Stimulated activated CD4-positive, alpha-beta T cell treated with anti-CD3 and anti-CD28 coated beads, Interleukin-4, amount 100 ng/mL, for 24 hours (primary cell): ENCODE measurements at regions not wholly inside any gene's neighbourhood (a gene's known extent, or its start where the extent isn't known, plus 50 kb on each side); places are given as distances from the start of the nearest gene placed in this dataset.

ENCODE experiments used
- DNase-seq: peaks from one replicate; pipeline ENCODE4 v3.0.0-alpha.2; 2020

- DNase-seq = no peak
These were observed 1345.6 kb downstream of the PCDH18 start for GRCh38 chr4:136186650-136187049.

GRCh38 chr4:136183513-136183912 lies 1348.8 kb downstream of the PCDH18 start:
- DNase-seq = no peak

GRCh38 chr4:136156947-136157346 lies 1375.3 kb downstream of the PCDH18 start:
- no peak for DNase-seq

- DNase-seq = no peak
These were observed 1382.2 kb downstream of the PCDH18 start for GRCh38 chr4:136150046-136150445.

- DNase-seq = no peak
These were observed 1395.7 kb downstream of the PCDH18 start for GRCh38 chr4:136136601-136137000.

- no peak for DNase-seq
These were observed 1408.0 kb downstream of the PCDH18 start for GRCh38 chr4:136124251-136124745.

GRCh38 chr4:136121426-136121825 lies 1410.9 kb downstream of the PCDH18 start:
- DNase-seq = no peak

- DNase-seq = no peak
These were observed 1418.4 kb downstream of the PCDH18 start for GRCh38 chr4:136113921-136114320.

- DNase-seq = no peak
These were observed 1420.2 kb downstream of the PCDH18 start for GRCh38 chr4:136112116-136112515.

GRCh38 chr4:136106753-136107152 lies 1425.5 kb downstream of the PCDH18 start:
- DNase-seq = no peak

DNA sequence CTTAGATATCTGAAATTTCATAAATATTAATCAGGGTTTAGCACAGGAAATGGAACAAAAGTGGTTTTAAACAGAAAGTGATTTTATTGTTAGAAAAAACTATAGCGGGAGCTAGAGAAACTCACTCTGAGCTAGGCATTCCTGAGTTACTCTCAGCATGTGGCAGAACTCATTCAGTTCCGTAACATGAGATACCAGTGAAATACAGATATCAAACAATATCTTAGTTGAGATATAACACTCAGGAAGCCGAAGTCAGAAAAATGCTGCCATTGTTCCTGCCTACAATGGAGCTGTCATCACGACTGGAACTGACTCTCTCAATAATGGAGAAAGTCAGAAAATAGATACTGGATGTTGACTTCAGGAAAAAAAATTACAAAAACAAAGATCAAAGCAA lies 1428.7 kb downstream of the PCDH18 start:
- no peak for DNase-seq

- no peak for DNase-seq
These were observed 1434.6 kb downstream of the PCDH18 start for GRCh38 chr4:136097676-136098075.

DNA sequence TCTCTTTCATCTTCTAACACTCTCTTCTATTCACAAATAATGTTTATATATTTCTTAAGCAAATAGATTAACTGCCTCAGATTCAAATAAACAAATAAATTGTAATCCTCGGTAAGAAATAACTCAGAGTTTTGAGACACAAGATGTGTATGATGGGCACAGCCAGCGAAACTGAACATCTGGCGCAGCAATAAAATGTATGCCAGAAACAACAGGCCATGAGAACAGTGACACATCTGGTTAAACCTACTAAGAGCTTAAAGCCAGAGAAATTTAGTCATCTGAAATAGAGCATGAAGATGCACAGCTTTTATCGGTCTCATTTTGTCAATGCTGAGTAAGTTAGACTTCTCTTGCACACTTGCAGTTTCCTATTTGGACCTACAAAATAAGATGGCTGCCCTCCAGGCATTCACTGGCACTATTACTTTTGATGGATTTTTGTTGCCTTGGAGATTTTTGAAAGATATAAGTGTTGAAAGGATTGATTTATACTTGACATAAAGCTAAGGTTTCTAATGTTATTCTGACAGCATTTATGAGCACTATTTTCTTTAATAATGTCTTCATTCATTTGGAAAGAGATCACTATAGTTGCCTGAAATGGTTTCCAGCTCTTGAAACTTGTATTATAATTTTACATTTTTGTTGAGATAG lies 1444.0 kb downstream of the PCDH18 start:
- no peak for DNase-seq

DNA sequence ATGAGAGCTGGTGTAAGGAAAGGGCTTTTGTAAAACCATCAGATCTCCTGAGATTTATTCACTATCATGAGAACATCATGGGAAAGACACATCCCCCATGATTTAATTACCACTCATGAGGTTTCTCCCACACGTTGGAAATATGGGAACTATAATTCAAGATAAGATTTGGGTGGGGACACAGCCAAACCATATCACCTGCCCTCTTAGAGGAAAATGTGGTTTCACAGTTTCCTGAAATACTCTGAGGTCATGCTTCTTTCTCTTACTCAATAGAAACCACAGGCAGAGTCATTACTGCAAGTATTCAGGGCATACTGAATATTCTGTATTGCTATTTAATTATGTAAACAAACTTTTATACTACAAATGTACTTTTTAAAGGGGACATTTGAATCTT lies 1453.3 kb downstream of the PCDH18 start:
- no peak for DNase-seq

DNA sequence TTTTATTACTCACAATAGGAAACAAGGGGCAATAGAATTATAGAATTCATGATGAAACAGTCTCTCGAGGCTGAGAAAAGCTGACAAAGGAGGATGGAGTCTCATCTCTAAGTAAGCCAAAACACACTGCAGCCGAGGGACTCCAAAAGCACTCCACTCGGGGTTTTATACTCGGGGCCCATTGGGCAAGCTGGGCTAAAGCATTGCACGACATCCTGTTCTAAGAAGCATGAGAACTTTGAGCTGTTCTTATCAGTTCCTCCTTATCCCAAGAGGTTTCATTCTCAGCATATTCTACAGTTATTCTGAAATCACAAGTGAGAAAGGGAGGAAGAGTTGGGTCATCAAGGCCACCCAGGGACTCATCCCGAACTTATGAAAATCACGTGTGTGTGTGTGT lies 1475.5 kb downstream of the PCDH18 start:
- no peak for DNase-seq

DNA sequence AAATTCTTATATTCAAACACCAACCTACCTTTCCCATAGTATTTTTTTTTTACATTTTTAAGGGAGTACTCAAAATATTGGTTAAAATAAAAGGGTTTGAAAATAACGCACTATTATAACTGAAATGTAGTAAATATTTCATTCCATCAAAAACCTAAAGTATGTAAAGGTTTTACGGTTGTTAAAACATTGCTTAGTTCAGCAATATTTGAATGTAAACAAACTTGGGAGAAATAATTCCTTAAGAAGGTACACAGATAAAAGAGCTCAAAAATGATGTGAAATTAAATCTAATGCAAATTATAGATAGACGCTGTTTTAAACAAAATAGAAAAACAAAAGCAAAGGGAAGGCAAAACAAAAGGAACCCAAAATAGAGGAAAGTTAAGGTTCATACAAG lies 1476.9 kb downstream of the PCDH18 start:
- no peak for DNase-seq

GRCh38 chr4:136036744-136037143 lies 1495.5 kb downstream of the PCDH18 start:
- DNase-seq = no peak

- DNase-seq = no peak
These were observed 1499.9 kb downstream of the PCDH18 start for GRCh38 chr4:136032391-136032790.

DNA sequence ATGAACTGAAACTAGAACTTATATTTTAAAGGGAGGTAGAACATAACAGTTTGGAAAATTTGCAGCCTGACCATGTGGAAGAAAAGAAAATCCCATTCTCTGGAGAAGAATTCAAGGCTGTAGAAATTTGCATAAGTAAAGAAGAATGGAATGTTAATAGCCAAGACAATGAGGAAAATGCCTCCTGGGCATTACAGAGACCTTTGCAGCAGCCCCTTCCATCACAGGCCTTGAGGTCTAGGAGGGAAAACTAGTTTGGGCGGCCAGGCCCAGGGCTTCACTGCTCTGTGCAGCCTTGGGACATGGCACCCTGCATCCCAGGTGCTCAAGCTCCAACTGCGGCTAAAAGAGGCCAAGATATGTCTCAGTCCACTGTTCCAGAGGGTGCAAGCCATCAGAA lies 1506.8 kb downstream of the PCDH18 start:
- DNase-seq = no peak

DNA sequence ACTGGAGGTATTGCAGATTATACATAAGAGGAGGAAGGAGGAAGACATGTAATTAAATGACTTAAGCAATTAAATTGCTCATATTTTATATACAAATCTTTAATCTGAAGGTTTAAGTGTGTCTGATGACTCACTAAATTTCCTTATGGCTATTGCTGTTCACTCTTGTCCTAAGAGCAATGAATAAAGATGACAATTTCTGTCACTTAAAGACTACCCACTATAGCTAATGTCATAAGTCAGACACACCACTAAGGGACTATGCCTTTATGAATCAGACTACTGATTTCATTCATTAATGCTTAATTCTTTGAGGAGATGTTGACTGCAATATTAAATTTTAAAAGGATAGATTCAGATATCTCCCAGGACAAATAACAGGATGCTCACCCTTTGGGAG lies 1514.7 kb downstream of the PCDH18 start:
- DNase-seq = no peak

DNA sequence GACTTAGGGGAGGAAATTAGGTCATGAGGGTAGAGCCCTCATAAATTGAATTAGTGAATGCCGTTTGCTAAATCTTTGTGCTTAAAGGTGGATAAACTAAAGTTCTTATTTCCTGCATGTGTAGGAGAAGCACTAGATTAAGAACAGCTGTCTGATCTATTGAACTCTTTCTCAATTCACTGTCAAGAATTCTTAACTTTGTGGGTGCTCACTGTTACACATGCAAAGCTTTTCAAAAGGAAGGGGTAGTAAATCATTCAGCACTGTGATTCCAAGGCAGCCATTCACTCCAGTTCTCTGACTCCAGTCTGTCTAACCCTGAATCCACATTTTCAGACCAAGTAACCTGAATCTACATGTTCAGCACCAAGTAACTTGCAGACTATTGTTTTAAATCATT lies 1520.1 kb downstream of the PCDH18 start:
- DNase-seq = no peak

DNA sequence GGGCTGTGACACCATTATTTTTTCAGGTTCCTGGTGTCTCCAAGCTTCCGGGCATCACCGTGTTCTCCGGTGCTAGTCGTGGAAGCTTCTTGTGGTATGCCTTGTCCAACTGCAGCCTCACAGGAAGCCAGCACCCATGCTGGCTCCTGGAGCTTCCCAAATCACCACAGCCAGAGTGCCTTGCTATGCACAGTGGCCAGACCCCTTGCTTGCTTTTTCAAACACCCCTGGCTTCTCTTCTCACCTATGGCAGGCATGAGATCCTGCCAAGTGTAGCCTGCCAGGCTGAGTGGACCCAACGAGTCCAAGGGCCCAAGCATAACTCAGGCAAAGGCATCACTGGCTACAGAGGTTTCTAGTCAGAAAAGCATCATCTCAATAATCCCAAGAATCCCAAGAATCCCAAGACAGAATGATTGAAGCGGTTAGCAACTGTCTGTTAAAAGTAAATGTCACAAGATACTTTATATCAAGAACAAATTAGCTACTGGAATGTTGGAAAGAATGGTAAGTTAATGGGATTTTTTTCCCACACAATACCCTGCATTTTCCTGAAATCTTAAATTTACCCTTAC lies 1522.9 kb downstream of the PCDH18 start:
- DNase-seq = no peak

GRCh38 chr4:136007991-136008390 lies 1524.3 kb downstream of the PCDH18 start:
- DNase-seq = no peak

DNA sequence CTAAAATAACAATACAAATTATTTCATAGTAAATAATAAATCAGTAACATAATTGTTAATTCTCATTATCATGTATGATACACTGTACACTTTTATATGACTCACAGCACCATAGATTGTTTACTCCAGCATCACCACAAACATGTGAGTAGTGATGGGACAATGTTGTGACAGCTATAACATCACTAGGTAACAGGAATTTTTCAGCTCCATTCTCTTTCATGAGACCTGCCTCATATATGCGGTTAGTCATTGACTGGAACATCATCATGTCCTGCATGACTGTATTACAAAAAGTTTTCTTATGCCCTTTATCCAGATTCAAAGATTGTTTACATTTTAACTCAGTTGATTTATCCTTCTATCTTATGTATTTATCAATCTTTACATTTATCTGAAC lies 1530.0 kb downstream of the PCDH18 start:
- DNase-seq = no peak

GRCh38 chr4:136001791-136002190 lies 1530.5 kb downstream of the PCDH18 start:
- DNase-seq = no peak
